ENCODE measurements at regions not wholly inside any gene's neighbourhood (a gene's known extent, or its start where the extent isn't known, plus 50 kb on each side); places are given as distances from the start of the nearest gene placed in this dataset.

GRCh38 chr3:5694266-5694665 is 506.8 kb downstream of the EDEM1 start (continued):
- no peak for TF ChIP-seq SMARCE1 (IDR thresholded peaks at IDR 0.05; ENCODE audit: borderline replicate concordance)
- no peak for TF ChIP-seq KDM5B (CRISPR knock-in tag; IDR thresholded peaks at IDR 0.05; ENCODE audit: borderline replicate concordance)
- TF ChIP-seq FOSL2 (CRISPR knock-in tag; IDR thresholded peaks at IDR 0.05) = no peak

- H3K27ac ChIP-seq (ENCODE audit: extremely low read length, insufficient read depth, low read length) = no peak overlapping the region
- H3K27me3 ChIP-seq (ENCODE audit: control insufficient read depth in 1 of 2, insufficient read depth in 2 of 2, low read length in 2 of 2) = no peaks in the 10 kb centered on the region
- no peak for DNase-seq (ENCODE audit: low spot score)
- no peaks in the 10 kb centered on the region for H4K20me1 ChIP-seq (ENCODE audit: insufficient read depth, low read length)
- in situ Hi-C loops (cut with HindIII; ENCODE audit: extremely low pct_ligation_motif_present, low pct_unique_long_range_greater_than_20kb) (no loop called here), intact Hi-C loops (cut with micrococcal nuclease; ENCODE audit: unreplicated experiment) (no loop called here)
- H3K9me3 ChIP-seq (ENCODE audit: low read length) = no peaks in the 10 kb centered on the region
- BruUV-seq (replicated peaks) = no TSS peak
- H3K79me2 ChIP-seq (ENCODE audit: insufficient read depth, low read length) = no peaks in the 10 kb centered on the region
- no peak for ATAC-seq
- CTCF ChIA-PET (ENCODE audit: low intra/inter-chr PET ratio, low total read pairs) = no interaction called here
- H3K9ac ChIP-seq (ENCODE audit: insufficient read depth, low read depth, low read length) = no peak overlapping the region
- FAIRE-seq = no peak
- H3K36me3 ChIP-seq (replicated peaks in 1 of 2; ENCODE audit: control insufficient read depth in 1 of 2, insufficient read depth in 2 of 2, low read length in 2 of 2) = no peaks in the 10 kb centered on the region
- no peak overlapping the region for H3K4me3 ChIP-seq (replicated peaks in 1 of 3; ENCODE audit: insufficient read depth in 1 of 3, low read depth in 2 of 3, low read length in 3 of 3)
- no peak for TF ChIP-seq MATR3 (CRISPR knock-in tag; IDR thresholded peaks at IDR 0.05)
- TF ChIP-seq ZNF569 (CRISPR knock-in tag; IDR thresholded peaks at IDR 0.05; ENCODE audit: borderline replicate concordance) = no peak
- no peak for TF ChIP-seq ZNF549 (CRISPR knock-in tag; IDR thresholded peaks at IDR 0.05)
- no peak for TF ChIP-seq SP140L (CRISPR knock-in tag; IDR thresholded peaks at IDR 0.05; ENCODE audit: borderline replicate concordance)
- no peak for TF ChIP-seq ZNF512 (CRISPR knock-in tag; IDR thresholded peaks at IDR 0.05)
- no peak for TF ChIP-seq ZNF670 (CRISPR knock-in tag; IDR thresholded peaks at IDR 0.05; ENCODE audit: borderline replicate concordance)
- no peak for TF ChIP-seq ARNT2 (CRISPR knock-in tag; IDR thresholded peaks at IDR 0.05; ENCODE audit: low read depth)
- TF ChIP-seq HMG20B (CRISPR knock-in tag; conservative IDR thresholded peaks at IDR 0.05) = no peak
- TF ChIP-seq ZNF740 (CRISPR knock-in tag; IDR thresholded peaks at IDR 0.05) = no peak
- TF ChIP-seq ZNF256 (CRISPR knock-in tag; conservative IDR thresholded peaks at IDR 0.05) = no peak
- TF ChIP-seq ZNF513 (CRISPR knock-in tag; conservative IDR thresholded peaks at IDR 0.05) = no peak
- TF ChIP-seq CHD2 (IDR thresholded peaks at IDR 0.05; ENCODE audit: low read depth, low read length) = no peak
- no peak for TF ChIP-seq ZNF780A (CRISPR knock-in tag; IDR thresholded peaks at IDR 0.05)
- H3K4me1 ChIP-seq (ENCODE audit: insufficient read depth, low read length) = no peaks in the 10 kb centered on the region
- 52% methylated on average over 9 of the region's 9 CpGs for WGBS (ENCODE audit: low lambda C conversion rate)
- no peak overlapping the region for H2AFZ ChIP-seq (ENCODE audit: low read length)
- no peak overlapping the region for H3K4me2 ChIP-seq (ENCODE audit: low read depth, low read length)
- POLR2A ChIA-PET = no interaction called here
These were observed 511.3 kb downstream of the EDEM1 start for GRCh38 chr3:5698851-5699250.
